Retinal pigment epithelial cell (primary cell): ENCODE measurements at regions not wholly inside any gene's neighbourhood (a gene's known extent, or its start where the extent isn't known, plus 50 kb on each side); places are given as distances from the start of the nearest gene placed in this dataset.

Experiments
- DNase-seq: peaks from one replicate; pipeline ENCODE4 v3.0.0-alpha.2; 2010; ENCODE audit warnings: low read depth
- H3K4me3 ChIP-seq: 2 replicates; pipeline ENCODE4 v1.5.1; 2011; ENCODE audit warnings: mild to moderate bottlenecking, low read length, control low read depth, moderate library complexity
- TF ChIP-seq, protein P1 (sequence below): conservative IDR thresholded peaks from 2 replicates; pipeline ENCODE4 v1.5.1; 2011; ENCODE audit warnings: low read depth, low read length, control low read depth, inconsistent platforms

DNA sequence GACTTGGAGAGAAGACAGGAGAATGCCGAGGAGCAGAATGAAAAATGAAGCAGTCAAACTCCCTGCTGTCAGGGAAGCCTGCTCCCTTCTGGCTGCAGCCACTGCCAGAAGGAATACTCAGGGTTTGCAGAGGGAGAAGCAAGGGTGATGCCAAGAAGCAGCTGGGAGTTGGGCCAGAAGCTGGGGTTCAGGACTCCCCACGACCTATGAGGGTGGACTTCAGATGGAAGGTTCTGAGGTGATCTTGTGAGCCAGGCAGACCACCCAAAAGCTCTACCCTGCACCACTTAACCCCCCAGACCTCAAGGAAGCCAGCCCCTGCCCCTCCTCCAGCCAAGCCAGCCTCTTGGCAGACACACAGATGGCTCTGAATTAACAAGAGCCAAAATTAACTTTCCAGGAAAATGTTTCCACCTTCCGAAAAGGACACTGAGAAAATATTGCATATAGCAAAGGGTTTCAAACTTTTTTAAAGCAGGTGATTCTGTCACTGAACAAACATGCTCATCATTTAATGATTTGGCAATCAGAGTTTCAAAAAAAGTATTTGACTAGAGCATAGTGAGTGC lies 126.0 kb upstream of the ERCC4 start:
- no peak overlapping the region for H3K4me3 ChIP-seq
- no peak for DNase-seq
- TF ChIP-seq, protein P1, sequence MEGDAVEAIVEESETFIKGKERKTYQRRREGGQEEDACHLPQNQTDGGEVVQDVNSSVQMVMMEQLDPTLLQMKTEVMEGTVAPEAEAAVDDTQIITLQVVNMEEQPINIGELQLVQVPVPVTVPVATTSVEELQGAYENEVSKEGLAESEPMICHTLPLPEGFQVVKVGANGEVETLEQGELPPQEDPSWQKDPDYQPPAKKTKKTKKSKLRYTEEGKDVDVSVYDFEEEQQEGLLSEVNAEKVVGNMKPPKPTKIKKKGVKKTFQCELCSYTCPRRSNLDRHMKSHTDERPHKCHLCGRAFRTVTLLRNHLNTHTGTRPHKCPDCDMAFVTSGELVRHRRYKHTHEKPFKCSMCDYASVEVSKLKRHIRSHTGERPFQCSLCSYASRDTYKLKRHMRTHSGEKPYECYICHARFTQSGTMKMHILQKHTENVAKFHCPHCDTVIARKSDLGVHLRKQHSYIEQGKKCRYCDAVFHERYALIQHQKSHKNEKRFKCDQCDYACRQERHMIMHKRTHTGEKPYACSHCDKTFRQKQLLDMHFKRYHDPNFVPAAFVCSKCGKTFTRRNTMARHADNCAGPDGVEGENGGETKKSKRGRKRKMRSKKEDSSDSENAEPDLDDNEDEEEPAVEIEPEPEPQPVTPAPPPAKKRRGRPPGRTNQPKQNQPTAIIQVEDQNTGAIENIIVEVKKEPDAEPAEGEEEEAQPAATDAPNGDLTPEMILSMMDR, result no peak

DNA sequence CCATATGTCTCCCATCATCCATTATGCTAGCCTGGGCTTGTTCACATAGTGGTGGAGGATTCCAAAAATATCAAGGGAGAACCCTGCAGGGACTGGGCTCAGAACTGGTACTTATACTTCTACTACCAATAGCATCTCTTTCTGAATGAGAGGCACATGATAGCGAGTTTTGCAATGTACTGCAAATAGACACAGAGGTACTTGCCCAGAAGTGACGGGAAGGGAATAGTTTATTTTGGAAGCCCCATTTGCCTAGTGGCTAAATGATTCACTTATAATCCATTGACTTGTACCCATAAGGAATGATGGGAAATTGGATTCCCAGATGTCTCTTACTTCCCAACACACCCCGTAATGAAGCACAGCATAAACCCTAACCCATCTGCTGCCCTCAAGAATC lies 124.8 kb upstream of the ERCC4 start:
- H3K4me3 ChIP-seq, result no peak overlapping the region
- TF ChIP-seq, protein P1, result no peak
- DNase-seq, result no peak

DNA sequence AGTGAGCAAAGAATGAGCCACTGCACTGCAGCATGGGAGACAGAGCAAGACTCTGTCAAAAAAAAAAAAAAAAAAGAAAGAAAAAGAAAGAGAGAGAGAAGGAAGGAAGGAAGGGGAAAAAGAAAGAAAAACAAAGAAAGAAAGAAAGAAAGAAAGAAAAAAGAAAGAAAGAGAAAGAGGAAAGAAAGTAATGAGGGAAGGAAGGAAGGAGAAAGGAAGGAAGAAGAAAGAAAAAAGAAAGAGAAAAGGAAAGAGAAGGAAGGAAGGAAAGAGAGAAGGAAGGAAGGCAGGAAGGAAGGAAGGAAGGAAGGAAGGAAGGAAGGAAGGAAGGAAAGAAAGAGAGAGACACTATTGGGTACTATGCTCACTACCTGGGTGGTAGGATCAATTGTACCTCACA lies 122.2 kb upstream of the ERCC4 start:
- H3K4me3 ChIP-seq, result no peak overlapping the region
- DNase-seq, result no peak
- TF ChIP-seq, protein P1, result no peak

DNA sequence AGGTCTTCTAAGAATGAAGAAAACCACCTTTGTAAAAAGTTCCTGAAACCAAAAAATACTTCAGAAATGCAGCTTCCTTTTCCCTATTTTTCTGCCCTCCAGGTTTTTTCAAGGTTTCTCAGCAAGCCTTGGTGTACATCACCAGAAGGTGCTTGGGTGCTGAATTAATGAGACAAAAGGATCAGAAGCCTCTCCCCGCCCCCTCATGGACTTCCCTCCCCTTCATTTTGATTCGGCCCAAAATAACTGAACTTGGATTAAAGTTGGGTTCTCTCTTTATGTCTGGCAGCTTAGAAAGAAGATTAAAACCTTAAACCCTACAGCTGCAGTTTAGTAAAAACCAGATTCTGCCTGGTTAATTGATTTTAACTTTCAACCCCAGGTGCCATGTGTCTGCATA lies 121.7 kb upstream of the ERCC4 start:
- no peak for DNase-seq
- TF ChIP-seq, protein P1, result no peak

DNA sequence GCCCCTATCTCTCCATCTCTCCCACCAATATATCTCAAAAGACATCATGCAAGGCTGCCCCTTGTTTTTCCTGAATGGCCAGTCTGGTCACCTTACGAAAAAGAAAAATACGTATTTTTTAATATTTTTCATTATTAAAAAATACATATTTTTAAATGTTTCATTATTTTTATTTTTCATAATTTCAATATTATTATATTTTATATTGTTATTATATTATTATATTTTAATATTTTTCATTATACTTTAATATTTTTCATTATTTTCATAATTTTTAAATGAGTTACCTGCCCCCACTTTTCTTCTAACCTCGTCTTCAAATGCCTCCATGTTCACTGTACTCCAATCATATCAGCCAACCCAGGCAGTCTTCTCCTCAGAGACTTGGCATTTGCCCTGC lies 116.0 kb upstream of the ERCC4 start:
- TF ChIP-seq, protein P1, result no peak
- DNase-seq, result no peak

More for the DNA sequence above, 121.7 kb upstream of the ERCC4 start:
- H3K4me3 ChIP-seq, result no peak overlapping the region

DNA sequence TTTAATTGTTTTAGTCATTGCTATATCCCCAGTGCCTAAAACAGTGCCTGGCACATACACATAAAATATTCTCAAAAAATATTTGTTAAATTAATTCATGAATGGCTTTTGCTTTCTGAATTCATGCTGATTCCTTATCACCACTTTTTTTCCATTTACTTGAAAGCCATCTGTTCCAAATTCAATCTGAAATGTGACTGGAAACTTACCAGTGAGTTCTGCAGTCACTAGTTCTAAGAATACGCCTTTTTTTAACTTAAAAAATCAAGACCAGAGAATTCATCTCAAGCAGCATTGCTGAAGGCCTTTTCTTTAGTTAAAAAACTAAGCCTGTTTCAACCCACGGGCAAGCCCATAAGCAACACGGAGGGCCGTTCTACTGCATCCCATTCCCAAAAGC lies 114.0 kb upstream of the ERCC4 start:
- TF ChIP-seq, protein P1, result no peak
- H3K4me3 ChIP-seq, result no peak overlapping the region
- DNase-seq, result no peak

More for the DNA sequence above, 116.0 kb upstream of the ERCC4 start:
- H3K4me3 ChIP-seq, result no peak overlapping the region

DNA sequence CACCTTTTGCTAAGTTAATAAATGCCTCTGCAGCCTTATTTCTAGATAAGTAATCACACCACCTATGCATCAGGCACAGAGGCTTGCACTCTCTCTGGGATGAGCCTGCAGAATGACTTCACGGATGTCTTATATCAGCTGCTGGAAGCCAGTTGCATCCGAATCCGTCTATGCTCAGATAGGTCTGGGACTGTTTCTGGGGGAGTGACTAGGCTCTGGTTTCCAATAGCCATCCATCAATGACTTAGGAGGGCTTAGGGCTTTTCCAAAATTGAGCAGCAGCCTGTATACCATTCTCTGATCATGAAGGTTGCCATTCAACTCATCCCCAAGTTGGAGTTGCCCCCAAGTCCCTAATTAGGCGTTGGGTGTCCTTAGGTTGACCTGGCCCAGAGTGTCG lies 113.3 kb upstream of the ERCC4 start:
- no peak overlapping the region for H3K4me3 ChIP-seq
- no peak for DNase-seq
- TF ChIP-seq, protein P1, result no peak
